Ammon's horn (tissue), 1 donor: ENCODE measurements at regions not wholly inside any gene's neighbourhood (a gene's known extent, or its start where the extent isn't known, plus 50 kb on each side); places are given as distances from the start of the nearest gene placed in this dataset.

Experiments used
- DNase-seq: peaks from one replicate; pipeline ENCODE4 v3.0.0-alpha.2; 2016; ENCODE audit warnings: low spot score

DNA sequence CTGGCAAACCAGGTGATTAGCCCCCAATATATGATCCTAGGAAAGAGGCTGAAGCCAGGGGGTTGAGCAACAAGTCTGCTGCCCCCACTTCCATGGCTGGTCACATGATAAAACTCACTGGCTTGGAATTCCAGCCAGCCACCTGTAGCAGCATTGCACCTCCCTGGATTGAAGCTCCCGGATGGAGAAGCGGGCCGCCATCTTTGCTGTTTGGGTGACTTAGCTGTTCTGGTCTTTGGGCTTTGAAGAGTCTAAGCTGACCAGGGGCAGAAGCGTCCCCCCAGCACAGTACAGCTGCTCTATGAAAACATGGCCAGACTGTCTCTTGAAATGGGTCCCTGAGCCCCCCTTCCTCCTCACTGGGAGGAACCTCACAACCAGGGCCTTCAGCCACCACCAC is 610.2 kb downstream of the ANXA1 start:
- no peak for DNase-seq

DNA sequence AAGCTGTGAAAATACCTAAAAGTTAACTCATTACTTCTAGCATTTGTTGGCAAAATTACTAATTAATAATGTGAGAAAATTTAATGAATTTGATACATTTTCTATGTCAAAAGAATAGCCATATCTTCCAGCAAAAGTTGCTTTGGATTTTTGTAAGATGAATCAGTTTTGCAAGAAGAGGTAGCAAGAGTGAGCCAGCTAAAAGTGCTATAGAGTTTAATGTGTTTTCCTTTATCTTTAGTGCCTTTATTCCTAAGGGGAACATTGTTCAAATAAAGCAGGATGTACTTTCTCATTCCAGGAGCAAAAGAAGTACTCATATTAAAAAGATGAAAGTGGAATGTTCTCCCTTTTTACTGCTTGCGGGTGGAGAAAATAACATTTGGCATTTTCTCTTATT is 622.2 kb downstream of the ANXA1 start:
- no peak for DNase-seq

DNA sequence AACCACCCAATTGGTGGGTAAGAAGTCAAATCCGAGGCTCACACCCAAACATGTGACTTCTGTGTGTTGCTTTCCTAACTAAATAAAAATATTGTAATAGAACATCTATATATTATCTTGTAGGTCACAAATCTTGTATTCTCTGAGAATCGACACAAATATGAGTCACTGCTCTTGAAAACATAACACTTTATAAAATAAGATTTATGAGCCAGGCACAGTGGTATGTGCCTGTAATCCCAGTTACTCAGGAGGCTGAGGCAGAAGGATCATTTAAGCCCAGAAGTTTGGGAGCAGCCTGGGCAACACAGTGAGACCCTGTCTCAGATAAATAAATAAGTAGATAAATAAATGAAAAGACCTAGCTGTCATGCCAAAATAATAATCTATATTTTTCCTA is 624.1 kb downstream of the ANXA1 start:
- DNase-seq = no peak

DNA sequence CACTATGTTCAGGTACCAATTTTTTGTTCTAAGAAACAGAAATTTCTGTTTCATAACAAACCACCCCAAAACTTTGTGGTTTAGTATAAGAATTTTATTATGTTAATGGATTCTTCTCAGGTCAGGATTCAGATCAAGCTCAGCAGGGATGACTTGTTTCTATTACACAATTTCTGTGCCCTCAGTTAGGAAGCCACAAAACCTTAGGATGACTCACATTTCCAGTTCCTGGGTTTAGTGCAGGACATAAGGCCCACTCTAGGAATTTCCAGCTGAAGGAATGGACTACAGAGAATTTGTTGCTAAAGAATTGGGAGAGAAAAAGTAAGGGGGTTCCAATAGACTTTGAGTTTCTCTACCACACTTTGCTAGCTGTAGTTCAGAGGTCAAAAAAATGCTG is 629.3 kb downstream of the ANXA1 start:
- no peak for DNase-seq

DNA sequence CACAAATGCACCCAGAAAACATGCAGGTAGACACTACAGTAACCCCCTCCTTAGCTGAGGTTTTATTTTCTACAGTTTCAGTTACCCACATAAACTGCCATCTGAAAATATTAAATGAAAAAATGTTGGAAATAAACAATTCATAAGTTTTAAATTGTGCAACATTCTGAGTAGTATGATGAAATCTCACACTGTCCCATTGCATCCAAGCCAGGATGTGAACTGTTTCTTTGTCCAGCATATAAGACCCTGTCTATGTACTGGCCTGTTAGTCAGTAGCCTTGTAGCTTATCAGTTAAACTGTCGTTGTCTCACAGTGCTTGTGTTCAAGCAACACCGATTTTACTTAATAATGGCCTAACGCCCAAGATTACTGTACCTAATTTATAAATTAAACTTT is 630.5 kb downstream of the ANXA1 start:
- no peak for DNase-seq

GRCh38 chr9:73799446-73799845 is 647.8 kb downstream of the ANXA1 start:
- DNase-seq = no peak

DNA sequence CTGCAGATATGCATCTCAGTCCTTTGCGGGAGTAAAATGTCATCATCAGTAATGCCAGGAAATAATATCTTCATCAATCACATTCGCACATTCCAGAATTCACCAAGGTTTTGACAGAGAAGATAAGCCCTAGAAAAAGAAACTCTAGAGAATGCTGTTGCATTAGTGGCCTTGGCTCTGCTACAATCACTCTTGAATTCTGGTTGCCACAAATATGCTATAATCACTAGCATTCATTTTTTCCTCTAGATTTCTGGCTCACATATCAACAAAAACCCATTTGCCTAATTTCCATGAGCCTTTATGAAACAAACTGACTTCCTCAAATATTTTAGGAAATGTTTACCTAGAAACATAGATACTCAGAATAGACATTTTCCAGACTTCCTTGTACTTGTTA is 653.4 kb downstream of the ANXA1 start:
- DNase-seq = no peak

- DNase-seq = no peak
These were observed 654.3 kb downstream of the ANXA1 start for GRCh38 chr9:73805853-73806458.

- DNase-seq = no peak
These were observed 655.2 kb downstream of the ANXA1 start for GRCh38 chr9:73806876-73807275.

GRCh38 chr9:73807952-73808351 is 656.3 kb downstream of the ANXA1 start:
- no peak for DNase-seq

- DNase-seq = no peak
These were observed 659.0 kb downstream of the ANXA1 start for GRCh38 chr9:73810585-73811215.

- DNase-seq = no peak
These were observed 661.9 kb downstream of the ANXA1 start for GRCh38 chr9:73813546-73813945.

- no peak for DNase-seq
These were observed 665.2 kb downstream of the ANXA1 start for GRCh38 chr9:73816905-73817304.

- no peak for DNase-seq
These were observed 672.5 kb upstream of the RORB start for GRCh38 chr9:73824671-73825070.

DNA sequence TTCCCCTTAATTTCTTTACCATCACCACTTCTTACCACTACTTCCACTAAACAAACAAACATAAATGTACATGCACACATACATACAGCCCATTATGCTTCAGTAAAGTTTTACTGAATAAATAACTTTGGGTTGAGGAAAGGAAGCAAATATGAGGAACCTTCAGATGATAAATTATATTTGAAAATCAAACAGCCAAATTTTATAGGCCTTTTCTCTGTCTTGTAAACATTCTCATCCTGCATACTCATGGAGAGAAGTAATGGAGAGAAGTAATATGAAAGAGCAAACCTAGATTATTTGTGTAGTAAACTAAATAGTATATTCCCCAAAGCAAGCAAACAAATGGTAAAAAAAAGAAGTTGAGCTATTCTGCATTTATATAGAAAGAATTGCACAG is 658.3 kb upstream of the RORB start:
- no peak for DNase-seq

GRCh38 chr9:73839471-73839870 is 657.7 kb upstream of the RORB start:
- no peak for DNase-seq

- no peak for DNase-seq
These were observed 656.1 kb upstream of the RORB start for GRCh38 chr9:73841018-73841417.

DNA sequence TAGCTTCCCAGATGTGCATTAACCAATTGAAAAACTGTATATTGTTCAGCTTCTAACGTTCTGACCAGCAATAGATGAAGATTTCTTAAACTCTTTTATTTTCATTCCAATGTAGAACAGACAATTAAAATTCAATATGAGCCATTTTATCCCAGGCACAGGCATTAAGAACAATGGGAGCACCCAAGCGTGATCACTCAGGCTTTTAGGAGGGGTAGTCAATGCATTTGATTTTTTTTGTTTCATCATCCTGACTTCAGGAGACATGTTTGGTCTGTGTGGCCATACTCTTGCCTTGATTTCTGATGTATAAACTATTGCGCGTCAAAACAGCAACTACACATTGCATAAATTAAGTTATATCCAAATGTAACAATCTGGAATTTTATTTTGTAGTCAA is 653.0 kb upstream of the RORB start:
- DNase-seq = no peak

GRCh38 chr9:73845539-73845938 is 651.6 kb upstream of the RORB start:
- no peak for DNase-seq

GRCh38 chr9:73845954-73846690 is 651.0 kb upstream of the RORB start:
- DNase-seq = no peak

GRCh38 chr9:73847536-73847935 is 649.6 kb upstream of the RORB start:
- no peak for DNase-seq

GRCh38 chr9:73853549-73853948 is 643.6 kb upstream of the RORB start:
- DNase-seq = no peak

- DNase-seq = no peak
These were observed 641.9 kb upstream of the RORB start for GRCh38 chr9:73855206-73855605.

DNA sequence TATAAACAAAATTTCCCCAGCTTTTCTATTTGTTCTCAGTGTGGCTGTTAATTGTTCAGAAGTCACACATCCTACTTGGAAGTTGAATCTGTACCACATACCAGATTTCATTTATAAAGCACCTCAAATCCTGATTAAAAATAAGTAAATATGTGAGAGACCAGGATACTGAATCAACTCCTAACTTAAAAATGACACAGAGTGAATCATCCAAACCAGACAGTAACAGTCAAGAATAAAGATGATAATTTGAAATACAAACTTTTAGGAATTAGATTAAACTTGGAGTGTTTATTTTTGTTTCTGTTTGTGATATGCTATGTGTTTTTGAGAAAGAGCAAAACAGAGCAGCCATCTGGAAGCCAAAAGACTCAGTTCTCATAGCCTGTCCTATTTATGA is 633.2 kb upstream of the RORB start:
- no peak for DNase-seq
